Mucosa of stomach (tissue), 1 donor: ENCODE measurements at regions not wholly inside any gene's neighbourhood (a gene's known extent, or its start where the extent isn't known, plus 50 kb on each side); places are given as distances from the start of the nearest gene placed in this dataset.

ENCODE experiments used
- H3K27me3 ChIP-seq: one replicate; pipeline ENCODE4 v1.7.0; 2013; ENCODE audit warnings: mild to moderate bottlenecking, low read length; ENCODE audit not compliant: control insufficient read depth, insufficient read depth
- H3K36me3 ChIP-seq: one replicate; pipeline ENCODE4 v1.7.0; 2013; ENCODE audit warnings: low read length; ENCODE audit not compliant: control insufficient read depth, insufficient read depth
- H3K4me1 ChIP-seq: one replicate; pipeline ENCODE4 v1.7.0; 2013; ENCODE audit warnings: mild to moderate bottlenecking, low read length; ENCODE audit not compliant: control insufficient read depth, insufficient read depth
- H3K4me3 ChIP-seq: one replicate; pipeline ENCODE4 v1.7.0; 2013; ENCODE audit warnings: low read length
- H3K9ac ChIP-seq: one replicate; pipeline ENCODE4 v1.7.0; 2013; ENCODE audit warnings: mild to moderate bottlenecking, low read length, moderate library complexity
- H3K9me3 ChIP-seq: one replicate; pipeline ENCODE4 v1.7.0; 2013; ENCODE audit warnings: mild to moderate bottlenecking, low read length, moderate library complexity; ENCODE audit not compliant: control insufficient read depth
- donor health status: Pancreatic carcinoma.

DNA sequence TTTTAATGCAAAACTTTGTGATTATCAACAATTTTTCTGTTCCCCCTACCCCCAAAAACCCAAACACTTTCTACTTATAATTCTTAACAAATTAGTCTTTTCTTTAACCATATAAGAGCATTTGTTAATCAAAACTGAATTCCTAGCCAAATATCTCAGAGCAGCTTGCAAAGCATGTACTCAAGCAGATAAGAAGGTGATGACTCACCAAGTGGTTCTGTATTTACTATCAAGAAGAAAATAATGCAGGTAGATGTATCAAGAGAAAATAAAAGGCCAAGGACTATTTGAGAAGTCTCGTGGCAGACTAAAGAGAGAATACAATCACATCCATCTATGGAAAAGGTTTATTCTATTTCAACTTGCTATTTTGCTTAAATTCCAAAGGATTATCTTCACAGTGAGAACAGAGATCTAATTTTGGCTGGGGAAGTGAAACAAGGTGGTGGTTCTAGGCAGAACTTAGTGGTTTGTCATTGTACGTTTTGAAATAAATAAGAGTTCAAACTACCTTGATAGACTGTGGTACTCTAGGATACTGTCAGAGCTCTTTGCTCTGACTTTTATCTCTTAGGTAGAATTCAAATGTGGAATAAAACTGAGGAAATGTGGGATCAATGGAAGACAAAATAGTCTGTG, 94.7 kb upstream of the NRIP1 start:
- Histone ChIP-seq H3K9ac (no peak overlapping the region), H3K4me3 (no peak overlapping the region), H3K4me1 (peaks cover 2% of the 10 kb centered on the region), H3K27me3 (no peaks in the 10 kb centered on the region), H3K36me3 (no peaks in the 10 kb centered on the region), H3K9me3 (no peaks in the 10 kb centered on the region)

GRCh38 chr21:15160136-15160535, 95.3 kb upstream of the NRIP1 start:
- H3K4me3 ChIP-seq = no peak overlapping the region
- H3K9me3 ChIP-seq = no peaks in the 10 kb centered on the region
- H3K36me3 ChIP-seq = no peaks in the 10 kb centered on the region
- no peak overlapping the region for H3K9ac ChIP-seq
- peaks cover 6% of the 10 kb centered on the region for H3K4me1 ChIP-seq
- H3K27me3 ChIP-seq = no peaks in the 10 kb centered on the region

- Histone ChIP-seq H3K36me3 (no peaks in the 10 kb centered on the region), H3K27me3 (no peaks in the 10 kb centered on the region), H3K4me1 (peaks cover 6% of the 10 kb centered on the region), H3K4me3 (no peak overlapping the region), H3K9me3 (no peaks in the 10 kb centered on the region), H3K9ac (no peak overlapping the region)
Observed at GRCh38 chr21:15162921-15163320, 98.1 kb upstream of the NRIP1 start.

DNA sequence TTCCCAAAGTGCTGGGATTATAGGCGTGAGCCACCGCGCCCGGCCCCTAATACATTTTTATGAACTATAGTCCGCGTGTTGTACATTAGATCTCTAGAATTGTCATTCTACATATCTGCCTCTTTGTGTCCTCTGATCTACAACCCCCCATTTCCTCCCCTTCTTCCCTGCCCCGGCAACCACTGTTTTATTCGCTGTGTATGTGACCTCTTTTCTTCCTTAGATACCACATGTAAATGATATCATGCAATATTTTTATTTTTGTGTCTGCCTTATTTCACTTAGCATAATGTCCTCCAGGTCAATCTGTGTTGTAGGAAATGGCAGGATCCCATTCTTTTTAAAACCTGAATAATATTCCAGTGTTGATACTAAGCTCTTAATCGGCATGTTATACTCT, 99.5 kb upstream of the NRIP1 start:
- H3K9ac ChIP-seq = no peak overlapping the region

GRCh38 chr21:15164678-15165303, 100.0 kb upstream of the NRIP1 start:
- Histone ChIP-seq H3K9ac (no peak overlapping the region), H3K9me3 (no peaks in the 10 kb centered on the region), H3K36me3 (no peaks in the 10 kb centered on the region), H3K27me3 (no peaks in the 10 kb centered on the region), H3K4me1 (peaks cover 6% of the 10 kb centered on the region), H3K4me3 (no peak overlapping the region)

More for the DNA sequence above, 99.5 kb upstream of the NRIP1 start:
- Histone ChIP-seq H3K36me3 (no peaks in the 10 kb centered on the region), H3K9me3 (no peaks in the 10 kb centered on the region), H3K4me3 (no peak overlapping the region), H3K27me3 (no peaks in the 10 kb centered on the region), H3K4me1 (peaks cover 6% of the 10 kb centered on the region)

DNA sequence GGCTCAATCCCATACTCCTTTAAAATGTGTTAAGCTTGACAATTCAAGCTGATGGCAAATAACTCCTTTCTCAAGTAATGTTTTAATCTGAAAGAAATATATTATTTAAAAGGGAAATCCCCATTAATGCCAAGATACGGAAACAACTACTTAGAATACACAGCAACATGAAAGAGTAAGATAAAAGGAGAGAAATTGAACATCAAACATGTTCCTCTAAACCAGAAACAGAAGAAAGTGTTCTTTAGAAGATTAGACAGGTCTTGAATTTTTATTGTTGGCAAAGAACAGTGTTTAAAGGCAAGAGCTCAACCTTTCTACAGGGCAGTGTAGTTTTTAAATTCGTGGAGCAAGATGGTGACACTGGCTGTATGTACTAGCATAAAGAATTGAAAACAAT, 105.8 kb upstream of the NRIP1 start:
- Histone ChIP-seq H3K4me1 (no peaks in the 10 kb centered on the region), H3K9me3 (no peaks in the 10 kb centered on the region), H3K4me3 (no peak overlapping the region), H3K36me3 (no peaks in the 10 kb centered on the region), H3K9ac (no peak overlapping the region), H3K27me3 (no peaks in the 10 kb centered on the region)

GRCh38 chr21:15171546-15171945, 106.7 kb upstream of the NRIP1 start:
- Histone ChIP-seq H3K4me3 (no peak overlapping the region), H3K9ac (no peak overlapping the region), H3K9me3 (no peaks in the 10 kb centered on the region), H3K4me1 (no peaks in the 10 kb centered on the region), H3K27me3 (no peaks in the 10 kb centered on the region), H3K36me3 (no peaks in the 10 kb centered on the region)

GRCh38 chr21:15172963-15173362, 108.2 kb upstream of the NRIP1 start:
- Histone ChIP-seq H3K27me3 (no peaks in the 10 kb centered on the region), H3K4me1 (no peaks in the 10 kb centered on the region), H3K9ac (no peak overlapping the region), H3K36me3 (no peaks in the 10 kb centered on the region), H3K4me3 (no peak overlapping the region), H3K9me3 (no peaks in the 10 kb centered on the region)

DNA sequence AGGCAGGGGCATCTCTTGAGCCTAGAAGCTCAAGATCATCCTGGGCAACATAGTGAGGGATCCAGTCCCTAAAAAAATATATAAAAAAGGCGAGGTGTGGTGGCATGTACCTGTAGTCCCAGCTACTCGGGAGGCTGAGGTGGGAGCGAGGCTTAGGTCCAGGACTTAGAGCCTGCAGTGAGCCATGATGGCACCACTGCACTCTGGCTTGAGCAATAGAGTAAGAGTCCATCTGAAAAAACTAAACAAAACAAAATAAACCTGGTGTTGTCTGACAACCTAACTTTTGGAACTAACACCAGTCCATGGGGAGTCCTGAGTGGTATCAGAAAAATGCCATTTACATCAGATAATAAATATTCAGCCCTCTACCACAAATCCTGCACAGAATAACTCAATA, 110.1 kb upstream of the NRIP1 start:
- Histone ChIP-seq H3K9ac (no peak overlapping the region), H3K27me3 (no peaks in the 10 kb centered on the region), H3K9me3 (no peaks in the 10 kb centered on the region), H3K4me1 (no peaks in the 10 kb centered on the region), H3K4me3 (no peak overlapping the region), H3K36me3 (no peaks in the 10 kb centered on the region)

- Histone ChIP-seq H3K27me3 (no peaks in the 10 kb centered on the region), H3K9ac (no peak overlapping the region), H3K4me1 (no peaks in the 10 kb centered on the region), H3K4me3 (no peak overlapping the region), H3K36me3 (no peaks in the 10 kb centered on the region), H3K9me3 (no peaks in the 10 kb centered on the region)
Observed at GRCh38 chr21:15182731-15183130, 117.9 kb upstream of the NRIP1 start.

- Histone ChIP-seq H3K27me3 (no peaks in the 10 kb centered on the region), H3K9me3 (no peaks in the 10 kb centered on the region), H3K4me3 (no peak overlapping the region), H3K4me1 (no peaks in the 10 kb centered on the region), H3K9ac (no peak overlapping the region), H3K36me3 (no peaks in the 10 kb centered on the region)
Observed at GRCh38 chr21:15183813-15184257, 119.0 kb upstream of the NRIP1 start.

DNA sequence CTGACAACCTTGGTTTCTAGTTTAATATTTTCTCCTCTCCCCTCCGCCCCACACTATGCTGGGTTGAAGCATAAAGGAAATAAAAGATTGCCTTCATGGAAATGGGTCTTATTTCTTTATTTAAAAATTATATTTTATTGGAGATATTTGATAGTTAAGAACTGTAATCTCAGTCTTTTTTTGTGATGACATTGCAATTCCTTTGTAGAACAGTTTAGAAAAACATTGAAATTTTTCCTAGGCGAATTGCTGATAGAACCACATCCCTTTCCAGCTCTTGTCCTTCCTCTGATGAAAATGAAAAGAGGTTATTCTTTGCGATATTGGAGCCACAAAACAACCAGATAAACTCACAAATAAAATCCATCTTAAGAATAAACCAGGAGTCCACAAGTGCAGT, 125.6 kb upstream of the NRIP1 start:
- Histone ChIP-seq H3K4me1 (no peaks in the 10 kb centered on the region), H3K9ac (no peak overlapping the region), H3K36me3 (no peaks in the 10 kb centered on the region), H3K9me3 (no peaks in the 10 kb centered on the region), H3K27me3 (no peaks in the 10 kb centered on the region), H3K4me3 (no peak overlapping the region)
